Thoracic aorta (tissue), 2 donors: ENCODE measurements at regions not wholly inside any gene's neighbourhood (a gene's known extent, or its start where the extent isn't known, plus 50 kb on each side); places are given as distances from the start of the nearest gene placed in this dataset.

ENCODE experiments used
- ATAC-seq: fragments of 150-250 bp; one replicate; pipeline ENCODE4 v1.8.0; 2017; ENCODE audit warnings: low read depth; ENCODE audit not compliant: insufficient number of reproducible peaks, low FRiP score
- DNase-seq: peaks from one replicate; pipeline ENCODE4 v3.0.0-alpha.2; 2020; ENCODE audit warnings: low spot score
- H3K27ac ChIP-seq, 2 donors: fragments of 200-600 bp; sonication (generic); 1 replicate in 1 of 2; 2 replicates in 1 of 2; pipeline ENCODE4 v1.5.1; 2016; ENCODE audit warnings: mild to moderate bottlenecking in 2 of 2, moderate library complexity in 2 of 2
- H3K27me3 ChIP-seq: fragments of 200-600 bp; sonication (generic); replicated peaks from 2 replicates; pipeline ENCODE4 v1.6.0; 2016; ENCODE audit warnings: mild to moderate bottlenecking; ENCODE audit not compliant: insufficient read depth
- H3K36me3 ChIP-seq: fragments of 200-600 bp; sonication (generic); one replicate; pipeline ENCODE4 v1.5.1; 2016
- H3K4me1 ChIP-seq, 2 donors: fragments of 200-600 bp; sonication (generic); 1 replicate in 1 of 2; 2 replicates in 1 of 2; pipeline versions ENCODE4 v1.5.1 to v1.6.0; 2016; ENCODE audit warnings: low read depth in 2 of 2, mild to moderate bottlenecking in 1 of 2; ENCODE audit not compliant: control insufficient read depth in 1 of 2
- H3K4me3 ChIP-seq: fragments of 200-600 bp; sonication (generic); 2 replicates; pipeline ENCODE4 v1.5.1; 2016; ENCODE audit warnings: mild to moderate bottlenecking
- H3K9me3 ChIP-seq: fragments of 200-600 bp; sonication (generic); 2 replicates; pipeline ENCODE4 v1.5.1; 2016
- CTCF ChIP-seq: fragments of 200-600 bp; sonication (generic); IDR thresholded peaks from one replicate; pipeline ENCODE4 v1.5.1; 2019; ENCODE audit warnings: antibody characterized with exemption

GRCh38 chr14:89651805-89652204 is 234.8 kb upstream of the FOXN3 start:
- Histone ChIP-seq H3K4me3 (no peak overlapping the region), H3K9me3 (no peaks in the 10 kb centered on the region), H3K27ac (no peak overlapping the region), H3K27me3 (no peaks in the 10 kb centered on the region), H3K4me1 (no peaks in the 10 kb centered on the region), H3K36me3 (no peaks in the 10 kb centered on the region)
- no peak for TF ChIP-seq CTCF
- ATAC-seq (no peak), DNase-seq (no peak)

- DNase-seq (no peak), ATAC-seq (no peak)
- no peak overlapping the region for H3K4me3 ChIP-seq
Observed at GRCh38 chr14:89650077-89650978, 233.3 kb upstream of the FOXN3 start.

GRCh38 chr14:89649451-89650075 is 232.5 kb upstream of the FOXN3 start:
- Histone ChIP-seq H3K27me3 (no peaks in the 10 kb centered on the region), H3K27ac (no peak overlapping the region), H3K4me1 (no peaks in the 10 kb centered on the region), H3K9me3 (no peaks in the 10 kb centered on the region), H3K36me3 (no peaks in the 10 kb centered on the region), H3K4me3 (no peak overlapping the region)
- no peak for TF ChIP-seq CTCF
- ATAC-seq (no peak), DNase-seq (no peak)

More at GRCh38 chr14:89650077-89650978, 233.3 kb upstream of the FOXN3 start:
- no peaks in the 10 kb centered on the region for H3K4me1 ChIP-seq
- no peaks in the 10 kb centered on the region for H3K27me3 ChIP-seq
- no peak for TF ChIP-seq CTCF
- no peaks in the 10 kb centered on the region for H3K36me3 ChIP-seq
- no peak overlapping the region for H3K27ac ChIP-seq
- no peaks in the 10 kb centered on the region for H3K9me3 ChIP-seq

GRCh38 chr14:89648924-89649323 is 231.9 kb upstream of the FOXN3 start:
- Histone ChIP-seq H3K36me3 (no peaks in the 10 kb centered on the region), H3K9me3 (no peaks in the 10 kb centered on the region), H3K4me3 (no peak overlapping the region), H3K27ac (no peak overlapping the region), H3K27me3 (no peaks in the 10 kb centered on the region), H3K4me1 (no peaks in the 10 kb centered on the region)
- no peak for ATAC-seq
- no peak for DNase-seq
- TF ChIP-seq CTCF = no peak

- H3K4me3 ChIP-seq = no peak overlapping the region
- H3K9me3 ChIP-seq = no peaks in the 10 kb centered on the region
- H3K27ac ChIP-seq = no peak overlapping the region
- no peaks in the 10 kb centered on the region for H3K4me1 ChIP-seq
- no peak for ATAC-seq
- no peak for TF ChIP-seq CTCF
- DNase-seq = no peak
- no peaks in the 10 kb centered on the region for H3K36me3 ChIP-seq
- H3K27me3 ChIP-seq = no peaks in the 10 kb centered on the region
Observed at GRCh38 chr14:89648510-89648909, 231.5 kb upstream of the FOXN3 start.
